GM18909 (cell line): ENCODE measurements at regions not wholly inside any gene's neighbourhood (a gene's known extent, or its start where the extent isn't known, plus 50 kb on each side); places are given as distances from the start of the nearest gene placed in this dataset.

Experiments used
- ATAC-seq: cut with Tn5 transposase; IDR thresholded peaks from one replicate; pipeline ENCODE4 v1.9.1; 2021; ENCODE audit warnings: mild to moderate bottlenecking; ENCODE audit not compliant: unreplicated experiment, poor library complexity

DNA sequence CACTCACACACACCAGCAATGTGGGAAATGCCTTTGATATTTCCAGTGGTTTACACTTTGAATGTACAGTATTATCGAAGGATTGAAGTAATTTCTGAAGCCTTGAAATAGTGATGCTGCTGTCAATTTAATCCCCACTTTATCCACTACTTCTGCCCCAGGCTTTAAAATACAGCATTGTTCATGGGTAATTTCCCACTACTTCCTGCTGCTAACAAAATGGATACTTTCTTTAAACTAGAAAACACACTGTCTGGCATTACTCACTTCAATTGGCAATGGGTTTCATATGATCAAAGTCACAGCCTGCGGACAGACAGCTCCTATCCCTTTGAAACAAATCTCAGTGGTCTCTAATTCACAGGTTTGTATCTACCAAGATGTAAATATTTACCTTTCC lies 292.2 kb downstream of the CDH11 start:
- no peak for ATAC-seq

DNA sequence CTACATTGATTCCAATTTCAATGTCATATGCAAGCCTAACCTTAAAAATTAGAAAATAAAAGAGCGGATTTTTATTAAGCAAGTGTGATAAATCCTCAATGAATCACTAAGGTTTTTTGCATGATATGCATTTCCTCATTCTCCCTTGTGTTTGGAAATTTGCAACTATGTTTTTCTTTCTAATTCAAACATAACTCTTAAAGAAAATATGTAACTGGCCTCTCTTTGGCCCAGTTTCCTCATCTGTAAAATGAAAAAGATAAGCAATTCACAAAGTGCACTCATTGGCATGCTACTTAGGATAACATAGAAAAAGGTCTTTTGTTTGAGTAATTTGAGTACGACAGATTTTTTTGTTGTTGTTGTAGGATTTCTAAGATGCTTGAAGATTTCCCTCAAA lies 295.5 kb downstream of the CDH11 start:
- ATAC-seq: no peak

DNA sequence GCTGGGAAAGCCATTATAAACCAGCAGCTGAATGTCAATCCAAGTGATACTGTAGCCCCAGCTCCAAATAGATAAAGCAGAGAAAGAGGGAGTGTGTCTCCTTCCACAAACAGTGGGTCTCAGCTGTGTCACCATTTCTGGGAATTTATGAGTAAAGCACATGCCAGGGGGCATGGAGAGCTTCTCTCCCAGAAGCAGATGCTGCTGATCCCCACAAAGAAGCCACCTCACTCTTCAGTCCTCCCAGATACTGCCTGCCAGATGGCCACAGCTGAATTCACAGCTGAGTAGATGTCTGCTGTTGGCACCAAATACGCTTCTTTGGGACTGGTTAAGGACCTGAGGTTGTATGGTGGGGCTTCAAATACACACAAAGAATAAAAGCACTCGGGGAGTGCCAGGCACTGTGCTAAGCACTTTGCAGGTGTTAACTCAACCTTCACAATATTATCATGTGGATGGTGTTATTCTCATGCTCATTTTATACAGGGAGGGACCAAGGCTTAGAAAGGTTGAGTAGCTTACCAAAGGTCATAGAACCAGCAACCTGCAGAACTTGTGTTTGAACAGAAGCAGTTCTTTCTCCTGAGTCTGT lies 298.3 kb downstream of the CDH11 start:
- ATAC-seq: no peak

DNA sequence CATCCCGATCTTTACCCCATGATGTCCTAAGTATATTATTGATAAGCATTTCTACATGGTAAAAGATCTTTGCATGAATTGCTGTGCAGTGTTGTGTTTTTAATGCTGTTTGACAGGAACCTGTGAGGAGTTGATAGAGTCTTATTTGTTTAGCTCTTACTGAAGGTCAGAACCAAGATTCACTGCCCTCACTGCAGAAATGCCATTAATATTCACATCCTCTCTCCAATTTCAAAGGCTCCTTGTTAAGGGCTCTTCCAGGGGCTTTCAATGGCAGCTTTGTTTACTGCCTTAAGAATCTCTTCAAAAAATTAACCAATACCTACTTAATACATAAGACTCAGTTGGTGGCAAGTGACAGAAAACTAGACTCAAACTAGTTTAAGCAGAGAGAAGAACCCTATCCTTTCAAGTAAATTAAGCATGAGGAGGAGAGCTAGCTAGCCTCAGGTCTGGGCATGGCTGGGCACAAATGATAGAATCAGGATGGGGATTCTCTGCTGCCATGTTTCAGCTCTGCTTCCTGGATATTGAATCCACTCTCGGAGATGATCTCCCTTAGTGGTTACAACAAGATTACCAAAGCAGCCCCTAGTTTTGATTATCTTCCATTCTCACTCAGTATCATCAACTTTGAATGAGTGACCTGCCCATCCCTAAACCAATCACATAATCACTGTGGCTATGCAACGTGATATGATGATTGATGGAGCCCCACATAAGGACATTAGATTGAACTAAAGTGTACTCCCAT lies 311.8 kb downstream of the CDH11 start:
- no peak for ATAC-seq

DNA sequence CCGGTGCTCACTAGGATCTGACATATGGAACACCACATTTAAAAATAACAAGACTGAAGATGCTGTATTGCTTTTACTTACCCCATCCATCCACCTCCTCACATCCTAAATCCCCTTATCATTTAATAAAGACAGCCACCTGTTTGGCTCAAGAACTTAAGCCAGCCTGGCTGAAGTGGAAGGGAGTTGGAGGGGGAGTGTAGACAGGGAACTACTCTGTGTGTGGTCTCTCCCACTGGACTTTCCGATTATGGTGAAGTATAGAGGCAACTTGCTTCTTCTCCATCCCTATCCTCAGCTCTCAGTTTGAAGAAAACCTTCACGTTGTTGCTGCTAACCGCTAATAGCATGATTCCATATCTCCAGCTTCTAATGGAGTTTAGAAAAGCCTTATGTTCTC lies 313.4 kb downstream of the CDH11 start:
- no peak for ATAC-seq

DNA sequence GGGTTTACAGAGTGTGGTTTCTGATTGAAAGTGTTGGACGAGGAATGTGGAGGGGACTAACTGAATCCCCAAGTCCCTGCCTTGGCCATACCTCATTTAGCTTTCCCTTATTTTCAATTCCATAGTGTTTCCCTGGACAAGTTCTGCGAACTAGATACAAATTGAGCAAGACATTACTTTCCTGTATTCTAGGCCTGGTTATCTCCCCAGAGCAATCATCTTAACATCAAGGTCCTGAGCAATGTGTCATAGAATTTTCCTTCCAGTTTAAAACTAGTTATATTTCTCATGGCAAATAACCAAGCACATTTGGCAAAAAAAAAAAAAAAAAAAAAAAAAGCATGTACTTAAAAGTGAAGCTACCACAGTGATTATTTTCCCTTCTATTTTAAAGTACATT lies 330.1 kb downstream of the CDH11 start:
- ATAC-seq: no peak

DNA sequence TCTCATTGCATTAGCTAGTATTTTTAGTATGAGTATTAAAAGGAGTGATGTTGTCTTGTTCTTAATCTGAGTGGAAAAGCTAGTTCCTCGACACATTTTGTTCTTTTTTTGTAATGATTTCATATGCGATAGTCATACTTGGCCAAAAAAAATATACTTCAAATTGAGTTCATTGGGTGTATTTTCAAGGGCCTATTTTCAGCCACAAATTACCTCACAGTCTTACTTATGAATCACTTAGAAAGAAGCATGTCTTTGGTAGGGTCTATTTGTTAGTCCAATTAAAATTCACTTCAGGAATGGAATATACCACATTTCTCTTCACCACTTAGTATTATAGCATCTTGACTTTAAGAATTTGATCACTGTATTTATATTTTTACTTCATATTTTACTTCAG lies 337.2 kb downstream of the CDH11 start:
- no peak for ATAC-seq

DNA sequence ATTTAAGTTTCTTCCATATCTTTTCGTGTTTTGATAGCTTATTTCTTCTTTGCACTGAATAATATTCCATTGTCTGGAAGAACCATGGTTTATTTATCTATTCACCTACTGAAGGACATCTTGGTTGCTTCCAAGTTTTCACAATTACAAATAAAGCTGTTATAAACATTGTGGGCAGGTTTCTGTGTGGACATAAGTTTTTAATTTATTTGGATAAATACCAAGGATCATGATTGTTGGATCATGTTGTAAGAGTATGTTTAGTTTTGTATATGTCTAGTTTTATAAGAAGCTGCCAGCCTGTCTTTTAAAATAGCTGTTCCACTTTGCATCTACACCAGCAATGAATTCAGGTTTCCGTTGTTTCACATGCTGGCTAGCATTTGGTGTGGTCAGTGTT lies 339.4 kb downstream of the CDH11 start:
- no peak for ATAC-seq

DNA sequence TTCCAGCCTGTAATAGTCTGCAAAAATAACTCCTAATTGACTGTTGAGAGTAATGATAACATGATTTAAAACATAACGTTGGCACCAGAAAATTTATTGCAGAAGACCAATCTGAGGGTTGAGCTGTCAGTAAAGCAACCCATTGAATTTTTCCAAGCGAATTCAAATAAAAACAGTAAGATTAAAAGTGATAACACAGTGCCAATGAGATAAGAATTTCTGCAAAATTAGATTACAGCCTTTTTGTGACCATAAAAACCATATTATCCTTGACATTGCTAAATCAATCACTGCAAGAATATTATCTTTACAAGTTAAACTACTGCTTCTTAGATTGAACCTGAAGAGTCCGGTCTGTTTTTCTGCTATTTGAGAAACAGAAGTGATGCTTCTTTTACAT lies 341.4 kb downstream of the CDH11 start:
- no peak for ATAC-seq

DNA sequence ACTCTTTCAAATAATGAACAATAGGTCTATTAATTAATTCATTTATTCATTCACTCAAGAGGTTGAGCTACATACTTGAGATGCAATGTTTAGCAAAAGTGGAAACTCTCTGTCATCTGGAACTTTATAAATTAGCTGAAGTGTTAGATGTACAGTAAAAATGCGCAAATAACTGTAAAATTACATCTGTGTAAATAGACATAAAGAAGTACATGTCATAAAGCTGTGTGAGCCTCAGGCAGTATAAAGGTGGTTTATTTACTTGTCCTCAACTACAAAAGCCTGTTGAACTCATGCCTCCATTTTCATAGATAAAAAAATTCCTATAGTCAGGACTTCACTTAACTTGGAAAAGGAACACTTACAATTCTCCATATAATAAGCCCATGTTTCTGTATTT lies 343.1 kb downstream of the CDH11 start:
- no peak for ATAC-seq

DNA sequence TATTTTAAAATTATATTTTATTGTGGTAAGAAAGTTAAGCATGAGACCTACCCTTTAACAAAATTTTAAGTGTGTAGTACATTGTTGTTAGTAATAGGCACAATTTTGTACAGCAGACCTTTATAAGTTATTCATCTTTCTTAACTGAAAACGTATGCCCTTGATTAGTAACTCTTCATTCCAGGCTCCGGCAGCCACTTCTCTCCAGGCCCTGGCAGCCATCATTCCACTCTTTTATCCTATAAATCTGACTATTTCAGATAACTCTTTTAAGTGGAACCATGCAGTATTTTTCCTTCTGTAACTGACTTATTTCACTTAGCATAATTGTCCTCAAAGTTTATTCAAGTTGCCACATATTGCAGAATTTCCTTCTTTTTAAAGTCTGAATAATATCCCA lies 348.2 kb downstream of the CDH11 start:
- no peak for ATAC-seq

DNA sequence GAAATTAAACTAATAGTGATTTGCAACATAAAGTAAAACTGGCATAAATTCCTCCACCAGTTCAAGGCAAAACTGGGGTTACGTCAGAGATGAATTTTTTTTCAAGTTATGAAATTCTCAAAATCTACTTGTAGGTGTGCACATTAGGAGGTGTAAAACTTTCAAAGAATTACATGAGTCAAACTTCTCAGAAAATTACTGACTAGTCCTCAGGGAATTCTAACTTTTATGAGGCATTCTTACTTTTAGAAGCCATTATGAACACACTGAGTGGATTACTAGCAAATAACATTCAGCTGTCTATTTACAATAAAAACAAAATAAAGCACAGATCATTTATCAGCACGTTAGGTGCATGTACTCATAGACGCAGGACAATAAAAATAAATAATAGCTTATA lies 348.7 kb downstream of the CDH11 start:
- no peak for ATAC-seq

DNA sequence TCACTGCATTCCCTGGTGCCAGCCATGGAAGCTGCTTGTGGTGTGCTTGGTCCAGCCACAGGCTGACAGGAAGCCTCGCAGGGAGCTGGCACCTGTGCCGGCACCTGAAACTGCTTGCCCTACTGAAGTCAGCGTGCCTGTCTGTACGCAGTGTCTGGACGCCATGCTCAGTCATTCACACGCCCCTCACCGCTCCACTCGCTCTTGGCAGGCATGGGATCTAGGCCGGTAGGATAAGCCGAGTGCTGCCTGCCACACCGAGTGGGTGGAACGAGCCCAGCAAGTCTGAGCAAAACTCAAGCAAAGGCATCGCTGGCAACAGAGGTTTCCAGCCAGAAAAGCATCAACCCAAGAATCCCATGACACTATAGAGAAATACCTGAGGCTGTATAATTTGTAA lies 350.6 kb downstream of the CDH11 start:
- ATAC-seq: no peak

DNA sequence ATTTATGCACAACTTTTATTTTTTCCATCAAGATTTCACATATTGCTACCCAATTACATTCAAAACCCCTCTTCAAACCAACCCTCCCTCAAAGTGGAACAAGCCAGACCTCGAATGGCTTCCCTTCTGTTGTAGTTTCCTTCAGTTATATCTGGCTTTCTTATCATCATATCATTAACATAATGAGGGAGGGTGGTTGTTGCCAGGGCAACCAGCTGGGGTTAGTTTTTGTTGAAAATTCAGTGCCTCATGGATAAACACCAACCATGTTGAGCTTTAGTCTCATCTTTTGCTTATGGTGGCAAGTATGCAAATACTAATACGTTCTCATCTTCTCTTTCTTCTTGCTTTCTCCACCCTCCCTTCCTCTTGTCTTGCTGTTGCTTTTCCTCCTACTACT lies 359.7 kb downstream of the CDH11 start:
- ATAC-seq: no peak

DNA sequence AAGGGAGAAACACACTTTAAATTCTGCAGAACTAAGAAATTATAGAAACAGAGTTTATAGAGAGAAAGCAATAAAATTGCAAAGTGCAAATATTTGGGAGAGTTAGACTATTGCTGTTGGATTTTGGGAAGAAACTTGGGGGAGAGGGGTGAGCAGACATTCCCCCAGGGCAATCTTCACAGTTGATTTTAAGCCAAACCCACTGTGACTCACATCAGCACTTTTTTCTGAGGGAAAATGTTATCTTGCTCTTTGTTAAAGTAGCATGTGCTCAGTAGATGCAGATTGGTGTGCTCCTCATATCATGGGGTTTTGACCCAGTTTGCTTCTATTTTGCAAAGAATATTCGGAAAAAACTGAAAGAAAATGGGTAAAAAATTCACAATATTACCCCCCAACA lies 367.6 kb downstream of the CDH11 start:
- ATAC-seq: no peak

DNA sequence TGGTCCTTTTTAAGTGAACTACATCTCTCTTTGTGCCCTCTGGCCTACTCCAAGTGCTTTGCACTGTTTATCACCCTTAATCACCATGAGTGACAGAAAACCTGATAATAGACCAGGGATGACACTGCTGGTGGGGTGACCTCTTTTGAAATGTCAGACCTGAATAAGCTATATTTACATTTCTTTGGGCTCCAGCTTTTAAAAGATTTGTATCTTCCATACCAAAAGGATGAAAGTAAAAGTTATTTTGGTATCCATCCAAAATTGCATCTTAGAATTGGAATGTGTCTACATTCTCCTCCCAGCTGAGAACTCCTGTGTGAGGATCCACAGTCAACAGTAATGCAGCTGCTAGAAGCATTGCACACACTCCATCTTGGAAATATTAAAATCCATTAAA lies 370.0 kb downstream of the CDH11 start:
- ATAC-seq: no peak

DNA sequence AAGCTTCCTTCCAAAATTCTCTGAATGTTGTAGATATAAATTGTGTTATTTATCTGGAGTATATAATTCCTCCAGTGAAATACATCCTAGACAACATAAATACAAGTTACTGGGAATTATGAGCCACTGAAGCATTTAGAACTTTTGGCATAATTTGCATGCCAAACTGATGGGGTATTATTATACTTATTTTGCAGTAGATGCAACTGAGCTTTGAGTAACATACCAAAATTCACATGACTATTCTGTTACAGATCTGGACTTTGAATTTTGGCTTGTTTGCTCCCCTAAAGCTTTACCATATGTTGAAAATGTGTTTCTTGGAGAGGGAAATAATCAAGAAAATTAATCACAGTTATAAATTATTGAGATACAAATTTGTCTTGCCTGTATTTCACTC lies 372.5 kb downstream of the CDH11 start:
- no peak for ATAC-seq

DNA sequence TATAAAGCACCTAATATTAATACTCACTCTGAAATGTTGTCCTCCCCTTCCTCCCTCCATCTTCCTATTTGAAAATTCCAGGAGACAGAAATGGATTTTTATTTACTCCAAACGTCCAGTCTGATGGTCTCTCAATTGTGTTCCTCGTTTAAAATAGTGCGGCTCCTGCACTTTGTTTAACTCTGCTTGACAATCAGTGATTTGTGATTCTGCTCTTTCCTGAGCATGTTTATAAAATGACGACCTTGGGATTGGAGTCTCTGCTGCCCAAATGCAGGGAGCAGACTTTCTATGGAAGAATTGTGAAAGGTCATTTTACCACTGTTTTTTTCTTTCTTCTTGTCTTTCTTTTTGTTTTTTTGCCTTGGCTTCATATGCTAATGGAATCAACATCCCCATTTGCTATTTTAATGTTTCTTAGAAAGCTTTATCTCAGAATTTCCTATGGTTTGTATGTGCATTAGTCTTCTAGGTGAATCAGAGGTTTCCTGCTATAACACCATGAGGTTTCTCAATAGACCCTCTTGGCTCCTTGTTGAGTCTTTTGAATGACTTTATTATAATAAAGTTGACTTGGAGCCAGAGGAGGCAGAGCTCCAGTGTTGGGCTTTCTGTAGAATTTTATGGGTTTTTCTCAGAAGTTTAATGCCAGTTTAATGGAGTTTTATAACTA lies 376.5 kb downstream of the CDH11 start:
- no peak for ATAC-seq

DNA sequence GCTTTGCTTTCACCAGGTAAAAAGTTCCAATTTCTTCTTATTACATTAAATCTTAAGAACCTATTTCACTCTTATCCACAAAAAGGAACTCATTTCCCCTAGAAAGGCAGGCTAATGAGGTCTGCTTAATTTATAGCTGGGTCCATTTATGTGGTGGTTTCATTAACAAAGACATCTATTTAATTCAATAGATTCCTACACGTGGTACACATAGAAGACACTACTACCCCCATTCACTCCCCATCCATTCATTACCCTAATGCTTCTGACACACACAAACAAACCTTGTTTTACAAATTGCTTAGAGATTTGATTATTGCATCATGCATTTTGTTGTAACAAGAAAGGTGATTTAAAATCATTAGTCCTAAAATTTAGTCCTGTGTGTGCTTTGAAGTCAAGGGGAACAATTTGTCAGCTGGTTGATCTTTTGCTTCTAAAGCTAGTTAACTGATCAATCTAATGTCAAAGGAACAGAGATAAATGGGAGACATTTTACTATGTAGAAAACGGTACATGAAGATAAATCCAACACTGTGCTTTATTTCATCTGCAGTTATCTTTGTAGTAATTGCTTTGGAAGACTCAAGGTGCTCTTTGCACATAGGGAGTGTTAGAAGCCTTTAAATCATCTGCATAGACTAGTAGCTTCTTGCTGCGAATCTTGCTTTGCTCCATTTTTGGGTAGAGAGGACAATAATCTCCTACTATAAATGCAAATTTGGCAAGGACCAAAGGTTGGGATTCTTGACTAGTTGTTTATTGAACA lies 379.2 kb downstream of the CDH11 start:
- no peak for ATAC-seq

DNA sequence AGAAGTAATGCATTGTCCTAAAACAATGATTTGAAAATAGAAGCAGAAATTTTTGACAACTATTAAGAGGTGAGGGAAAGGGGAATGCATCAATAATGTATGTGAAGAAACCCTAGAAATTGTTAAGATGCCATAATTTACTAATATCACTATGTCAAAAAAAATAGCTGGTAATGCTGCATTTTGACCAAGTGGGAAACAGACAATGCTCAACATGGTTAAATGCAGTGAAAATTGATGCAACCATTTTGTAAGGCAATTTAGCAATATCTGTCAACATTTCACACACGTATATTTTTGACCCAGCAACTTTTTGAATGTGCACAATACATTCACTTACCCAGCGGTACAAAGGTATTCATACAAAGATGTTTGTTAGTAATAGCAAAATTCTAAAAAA lies 381.6 kb downstream of the CDH11 start:
- no peak for ATAC-seq

DNA sequence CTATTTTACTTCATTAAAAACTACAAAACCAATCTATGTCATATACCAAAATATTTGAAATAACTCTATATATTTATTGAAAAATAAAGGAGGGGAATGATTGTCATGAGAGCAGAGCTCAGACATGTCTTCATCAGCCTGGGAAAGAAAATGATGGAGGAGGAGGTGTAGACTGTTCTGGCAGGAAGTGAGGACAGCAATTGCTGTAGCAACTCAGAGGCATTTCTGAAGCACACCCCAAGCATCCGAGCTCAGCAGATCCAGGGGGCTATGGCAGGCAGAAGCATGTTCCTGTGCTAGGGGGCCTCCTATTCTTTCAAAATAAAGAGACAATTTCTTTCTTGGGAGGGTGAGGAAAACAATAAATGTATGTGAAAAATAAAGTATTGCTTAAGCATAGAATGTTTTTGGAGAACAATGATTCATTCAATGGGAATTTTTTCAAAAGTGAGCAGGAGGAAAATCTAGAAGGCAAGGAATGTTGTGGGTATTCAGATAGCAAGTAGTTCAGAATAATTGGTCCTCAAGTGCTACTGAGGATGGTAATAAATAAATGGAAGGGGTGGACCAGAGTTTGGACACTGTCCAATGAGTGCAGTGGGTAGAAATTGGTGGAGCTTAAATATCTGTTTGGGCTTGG lies 383.4 kb downstream of the CDH11 start:
- ATAC-seq: no peak
